A673 (cell line): ENCODE measurements at regions not wholly inside any gene's neighbourhood (a gene's known extent, or its start where the extent isn't known, plus 50 kb on each side); places are given as distances from the start of the nearest gene placed in this dataset.

Source experiments
- BruUV-seq: library from RNA; stranded (reverse); fragments of 400-500 nt; replicated peaks from 2 replicates; lab custom pipeline; 2021; lab: Mats Ljungman, UMichigan
- CTCF ChIA-PET: fragments of 300-600 bp; sonication (Branson Sonifier 250); formaldehyde crosslinking; loops from one replicate; lab custom pipeline; 2022; ENCODE audit warnings: antibody characterized with exemption; lab: Charles Lee
- POLR2A ChIA-PET: fragments of 300-600 bp; sonication (Branson Sonifier 250); formaldehyde crosslinking; loops from one replicate; lab custom pipeline; 2022; ENCODE audit warnings: antibody characterized with exemption; ENCODE audit not compliant: low non-redundant PET; lab: Charles Lee
- DNase-seq: peaks from one replicate; pipeline ENCODE4 v3.0.0-alpha.2; 2015; ENCODE audit warnings: low spot score
- H3K27ac ChIP-seq: fragments of 200-600 bp; sonication (generic); 2 replicates; pipeline ENCODE4 v1.5.1; 2016; ENCODE audit warnings: mixed run types, low read depth, mild to moderate bottlenecking, mixed read lengths, antibody characterized with exemption, low read length; ENCODE audit not compliant: poor library complexity, severe bottlenecking
- H3K27me3 ChIP-seq: fragments of 200-600 bp; sonication (generic); replicated peaks from 2 replicates; pipeline ENCODE4 v1.6.1; 2017; ENCODE audit warnings: mixed run types, low read depth, mild to moderate bottlenecking, mixed read lengths, antibody characterized with exemption, low read length; ENCODE audit not compliant: insufficient read depth, poor library complexity
- H3K36me3 ChIP-seq: fragments of 200-600 bp; sonication (generic); 2 replicates; pipeline ENCODE4 v1.6.1; 2016; ENCODE audit warnings: mixed run types, mild to moderate bottlenecking, mixed read lengths, antibody characterized with exemption, low read length; ENCODE audit not compliant: insufficient read depth, poor library complexity, severe bottlenecking
- H3K4me1 ChIP-seq: fragments of 200-600 bp; sonication (generic); 2 replicates; pipeline ENCODE4 v1.6.1; 2017; ENCODE audit warnings: mixed run types, mild to moderate bottlenecking, mixed read lengths, antibody characterized with exemption, low read length; ENCODE audit not compliant: insufficient read depth, poor library complexity, severe bottlenecking
- H3K4me3 ChIP-seq: fragments of 200-600 bp; sonication (generic); 2 replicates; pipeline ENCODE4 v1.5.1; 2016; ENCODE audit warnings: low read depth, mixed run types, mild to moderate bottlenecking, mixed read lengths, low read length; ENCODE audit not compliant: poor library complexity, severe bottlenecking
- H3K9me3 ChIP-seq: fragments of 200-600 bp; sonication (generic); 2 replicates; pipeline ENCODE4 v1.6.1; 2016; ENCODE audit warnings: mixed run types, low read depth, mild to moderate bottlenecking, mixed read lengths, antibody characterized with exemption, low read length; ENCODE audit not compliant: poor library complexity, severe bottlenecking
- EZH2 ChIP-seq: fragments of 200-600 bp; sonication (generic); IDR thresholded peaks from 2 replicates; pipeline ENCODE4 v1.6.1; 2017; ENCODE audit warnings: borderline replicate concordance, low read depth, mild to moderate bottlenecking, mixed read lengths, antibody characterized with exemption, low read length; ENCODE audit not compliant: poor library complexity, severe bottlenecking
- intact Hi-C: fragments of 100-400 bp; cut with micrococcal nuclease; formaldehyde crosslinking; loops from one replicate; pipeline ENCODE4 v1.10.0; 2022; ENCODE audit not compliant: unreplicated experiment
- TF ChIP-seq, protein P1 (sequence below): fragments of 300-800, 200-600 bp; sonication (generic); conservative IDR thresholded peaks from 2 replicates; pipeline ENCODE4 v1.5.1; 2017; ENCODE audit warnings: low read depth, mild to moderate bottlenecking, antibody characterized with exemption, low read length, moderate library complexity, mixed read lengths

DNA sequence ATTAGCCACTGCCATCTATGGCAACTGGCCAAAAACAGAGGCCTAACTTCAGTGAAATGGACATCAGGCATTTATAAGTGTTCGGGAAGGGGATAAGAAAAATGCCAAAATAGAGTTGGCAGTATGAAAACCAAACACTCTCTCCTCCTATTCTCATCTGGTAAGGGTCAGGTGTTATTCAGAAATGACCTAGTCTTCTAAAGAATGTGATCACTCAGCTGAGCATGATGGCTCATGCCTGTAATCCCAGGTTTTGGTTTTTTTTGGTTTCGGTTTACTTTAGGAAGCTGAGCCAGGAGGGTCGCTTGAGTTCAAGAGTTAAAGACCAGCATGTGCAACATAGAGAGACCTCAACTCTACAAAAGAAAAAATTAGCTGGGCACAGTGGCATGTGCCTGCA lies 170.3 kb downstream of the GRIN2B start:
- Histone ChIP-seq H3K4me1 (no peaks in the 10 kb centered on the region), H3K27ac (no peak overlapping the region), H3K4me3 (no peak overlapping the region), H3K36me3 (no peaks in the 10 kb centered on the region), H3K27me3 (peaks cover 42% of the 10 kb centered on the region), H3K9me3 (no peaks in the 10 kb centered on the region)
- no peak for TF ChIP-seq EZH2
- TF ChIP-seq, protein P1, sequence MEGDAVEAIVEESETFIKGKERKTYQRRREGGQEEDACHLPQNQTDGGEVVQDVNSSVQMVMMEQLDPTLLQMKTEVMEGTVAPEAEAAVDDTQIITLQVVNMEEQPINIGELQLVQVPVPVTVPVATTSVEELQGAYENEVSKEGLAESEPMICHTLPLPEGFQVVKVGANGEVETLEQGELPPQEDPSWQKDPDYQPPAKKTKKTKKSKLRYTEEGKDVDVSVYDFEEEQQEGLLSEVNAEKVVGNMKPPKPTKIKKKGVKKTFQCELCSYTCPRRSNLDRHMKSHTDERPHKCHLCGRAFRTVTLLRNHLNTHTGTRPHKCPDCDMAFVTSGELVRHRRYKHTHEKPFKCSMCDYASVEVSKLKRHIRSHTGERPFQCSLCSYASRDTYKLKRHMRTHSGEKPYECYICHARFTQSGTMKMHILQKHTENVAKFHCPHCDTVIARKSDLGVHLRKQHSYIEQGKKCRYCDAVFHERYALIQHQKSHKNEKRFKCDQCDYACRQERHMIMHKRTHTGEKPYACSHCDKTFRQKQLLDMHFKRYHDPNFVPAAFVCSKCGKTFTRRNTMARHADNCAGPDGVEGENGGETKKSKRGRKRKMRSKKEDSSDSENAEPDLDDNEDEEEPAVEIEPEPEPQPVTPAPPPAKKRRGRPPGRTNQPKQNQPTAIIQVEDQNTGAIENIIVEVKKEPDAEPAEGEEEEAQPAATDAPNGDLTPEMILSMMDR = no peak
- intact Hi-C loops = no loop called here
- CTCF ChIA-PET = no interaction called here
- POLR2A ChIA-PET = no interaction called here
- DNase-seq = no peak
- BruUV-seq = no TSS peak

DNA sequence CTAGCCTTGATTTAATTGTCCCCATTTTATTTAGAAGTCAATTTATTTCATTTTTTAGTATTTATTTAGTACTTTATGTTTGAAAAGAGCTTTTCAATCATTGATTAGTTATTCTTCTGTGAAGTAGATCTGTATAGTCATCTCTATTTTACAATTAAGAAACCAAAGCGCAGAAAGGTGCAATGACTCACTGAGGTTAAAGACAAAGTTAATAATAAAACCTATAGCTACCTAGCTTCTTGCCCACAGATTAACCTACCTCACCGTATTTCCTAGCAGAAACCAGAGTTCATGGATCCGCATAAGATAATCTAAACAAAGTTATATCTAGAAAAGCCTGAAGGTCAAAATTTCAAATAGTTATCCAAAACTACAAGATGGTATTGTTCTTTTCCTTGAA lies 176.4 kb downstream of the GRIN2B start:
- H3K36me3 ChIP-seq = no peaks in the 10 kb centered on the region
- ChIA-PET CTCF (no interaction called here), POLR2A (no interaction called here)
- H3K9me3 ChIP-seq = no peaks in the 10 kb centered on the region
- intact Hi-C loops = no loop called here
- no peaks in the 10 kb centered on the region for H3K4me1 ChIP-seq
- TF ChIP-seq EZH2 = no peak
- TF ChIP-seq, protein P1 = no peak
- H3K27me3 ChIP-seq = peaks cover 50% of the 10 kb centered on the region
- no TSS peak for BruUV-seq
- no peak overlapping the region for H3K27ac ChIP-seq
- H3K4me3 ChIP-seq = no peak overlapping the region
- DNase-seq = no peak

DNA sequence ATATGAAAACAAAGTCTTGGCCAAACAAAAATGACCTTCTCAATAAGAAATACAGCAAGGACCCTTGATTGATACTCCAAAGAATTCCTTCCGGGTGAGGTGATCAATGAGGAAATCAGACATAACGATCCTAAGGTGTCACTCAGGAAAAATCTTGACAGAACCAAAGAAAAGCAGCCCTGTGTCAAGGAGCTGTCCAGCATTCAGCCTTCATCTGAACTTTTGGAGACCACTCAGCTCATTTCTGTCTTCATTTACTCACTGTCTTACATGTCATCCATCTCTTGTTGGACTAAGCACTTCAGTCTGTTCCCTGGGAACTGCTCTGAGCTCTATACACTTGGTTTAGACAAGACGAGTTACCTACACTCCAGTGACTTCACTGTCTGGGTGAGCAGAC lies 179.9 kb downstream of the GRIN2B start:
- DNase-seq = no peak
- Histone ChIP-seq H3K27me3 (peaks cover 53% of the 10 kb centered on the region), H3K36me3 (no peaks in the 10 kb centered on the region), H3K27ac (no peak overlapping the region), H3K4me1 (no peaks in the 10 kb centered on the region), H3K4me3 (no peak overlapping the region), H3K9me3 (no peaks in the 10 kb centered on the region)
- TF ChIP-seq, protein P1 = no peak
- no peak for TF ChIP-seq EZH2
- no TSS peak for BruUV-seq
- intact Hi-C loops = no loop called here
- ChIA-PET CTCF (no interaction called here), POLR2A (no interaction called here)
